ENCODE measurements at regions not wholly inside any gene's neighbourhood (a gene's known extent, or its start where the extent isn't known, plus 50 kb on each side); places are given as distances from the start of the nearest gene placed in this dataset.
"Not testable (repeated sequence)": the region's sequence is repeated elsewhere in the genome, so short reads cannot be mapped to it uniquely, and the experiment has no call there.

GRCh38 chr5:56295311-56295710 lies 62.2 kb upstream of the ANKRD55 start:
- not testable (repeated sequence) for DNase-seq (ENCODE audit: low spot score)

GRCh38 chr5:56294354-56294753 lies 61.2 kb upstream of the ANKRD55 start:
- DNase-seq (ENCODE audit: low spot score): no peak

GRCh38 chr5:56292874-56293273 lies 59.7 kb upstream of the ANKRD55 start:
- DNase-seq (ENCODE audit: low spot score): not testable (repeated sequence)

GRCh38 chr5:56291661-56292374 lies 58.7 kb upstream of the ANKRD55 start:
- DNase-seq (ENCODE audit: low spot score): no peak

GRCh38 chr5:56291079-56291643 lies 58.0 kb upstream of the ANKRD55 start:
- no peak for DNase-seq (ENCODE audit: low spot score)

- no peak for DNase-seq (ENCODE audit: low spot score)
These were observed 57.4 kb upstream of the ANKRD55 start for GRCh38 chr5:56290378-56291078.

- DNase-seq (ENCODE audit: low spot score): no peak
These were observed 56.5 kb upstream of the ANKRD55 start for GRCh38 chr5:56289602-56289987.

- DNase-seq (ENCODE audit: low spot score): no peak
These were observed 55.9 kb upstream of the ANKRD55 start for GRCh38 chr5:56288873-56289601.

GRCh38 chr5:56286015-56286884 lies 53.1 kb upstream of the ANKRD55 start:
- DNase-seq (ENCODE audit: low spot score): no peak

GRCh38 chr5:56282951-56283350 lies 49.8 kb upstream of the ANKRD55 start:
- no peak for DNase-seq (ENCODE audit: low spot score)

Measured in CD4-positive, alpha-beta T cell treated with Interleukin-15 for 4 hours (primary cell).